ENCODE measurements at regions not wholly inside any gene's neighbourhood (a gene's known extent, or its start where the extent isn't known, plus 50 kb on each side); places are given as distances from the start of the nearest gene placed in this dataset.

DNA sequence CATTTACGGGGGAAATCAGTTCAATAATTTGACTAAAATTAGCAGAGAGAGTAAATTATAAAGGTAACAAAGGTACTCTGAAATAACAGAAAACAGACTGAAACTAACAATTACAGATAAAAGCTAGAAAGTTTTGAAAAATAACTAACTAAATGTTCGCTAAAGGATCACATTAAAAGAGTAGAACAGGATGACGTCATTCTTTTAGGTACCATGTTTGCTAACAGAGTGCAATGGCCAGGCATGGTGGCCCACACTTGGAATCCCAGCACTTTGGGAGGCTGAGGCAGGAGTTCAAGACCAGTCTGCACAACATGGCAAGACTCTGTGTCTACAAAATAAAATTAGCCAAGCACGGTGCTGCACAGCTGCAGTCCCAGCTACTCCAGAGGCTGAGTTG, 212.3 kb upstream of the CDYL start:
- H3K27ac Mint-ChIP-seq, result no peak overlapping the region
- peaks cover 0 to 6% (median 1%) of the 10 kb centered on the region in 3 donors for H3K4me1 Mint-ChIP-seq
- H3K36me3 Mint-ChIP-seq, result no peaks in the 10 kb centered on the region
- H3K9me3 Mint-ChIP-seq, result peaks cover 0 to 3% (median 2%) of the 10 kb centered on the region in 3 donors
- H3K27me3 Mint-ChIP-seq, result peaks cover 2% of the 10 kb centered on the region
- no peak overlapping the region for H3K4me3 Mint-ChIP-seq

DNA sequence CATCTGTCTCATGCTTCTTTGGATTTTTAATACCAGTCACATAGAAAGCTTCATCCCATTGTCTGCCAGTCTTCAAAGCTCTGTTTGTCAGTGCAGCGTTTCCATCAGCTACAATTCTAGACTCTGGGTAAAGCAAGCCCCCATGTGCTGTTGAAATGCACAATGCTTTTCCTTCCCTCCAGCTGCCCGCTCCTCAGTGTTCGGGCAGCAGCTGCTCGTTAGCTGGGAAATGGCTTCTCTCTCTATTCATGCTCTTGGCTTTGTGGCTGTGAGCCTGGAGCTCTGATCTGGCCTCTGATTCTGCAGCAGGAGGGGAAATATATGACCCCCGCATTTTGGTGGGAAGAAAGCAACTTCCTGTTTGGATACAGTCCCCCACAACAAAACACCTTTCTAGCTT, 213.0 kb upstream of the CDYL start:
- H3K27ac Mint-ChIP-seq, result no peak overlapping the region
- H3K4me1 Mint-ChIP-seq, result peaks cover 0 to 6% (median 1%) of the 10 kb centered on the region in 3 donors
- peaks cover 0 to 3% (median 2%) of the 10 kb centered on the region in 3 donors for H3K9me3 Mint-ChIP-seq
- H3K27me3 Mint-ChIP-seq, result peaks cover 2% of the 10 kb centered on the region
- no peaks in the 10 kb centered on the region for H3K36me3 Mint-ChIP-seq
- no peak overlapping the region for H3K4me3 Mint-ChIP-seq

DNA sequence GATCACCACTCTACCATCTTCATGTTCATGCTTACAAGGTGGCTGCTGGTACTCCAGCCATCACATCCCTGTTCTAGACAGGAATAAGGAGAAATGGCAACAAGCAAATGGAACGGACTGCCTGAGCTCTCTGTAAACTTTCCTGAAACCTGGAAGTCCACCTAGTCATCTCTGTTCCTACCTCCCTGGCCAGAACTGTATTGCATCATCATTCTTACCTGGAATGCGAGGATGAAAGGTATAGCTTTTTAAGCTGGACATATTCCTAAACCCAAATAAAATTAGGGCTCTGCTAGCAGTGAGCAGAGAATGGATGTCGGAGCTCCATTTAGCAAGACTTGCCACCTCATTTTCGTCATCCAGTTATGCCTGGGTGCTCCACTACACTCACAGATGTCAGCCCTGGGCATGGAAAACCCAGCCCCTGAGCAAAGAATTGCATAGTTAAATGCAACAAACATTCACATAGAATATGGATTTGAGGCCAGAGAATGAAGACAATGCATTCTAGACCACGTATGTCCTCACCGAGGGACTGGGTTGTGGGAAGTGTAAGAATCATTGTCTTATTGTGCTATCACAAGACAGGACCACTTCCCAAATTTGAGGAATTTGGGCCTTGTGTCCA, 214.3 kb upstream of the CDYL start:
- H3K9me3 Mint-ChIP-seq, result peaks cover 0 to 4% (median 2%) of the 10 kb centered on the region in 3 donors
- no peak overlapping the region for H3K4me3 Mint-ChIP-seq
- peaks cover 2% of the 10 kb centered on the region for H3K27me3 Mint-ChIP-seq
- peaks cover 0 to 6% (median 1%) of the 10 kb centered on the region in 3 donors for H3K4me1 Mint-ChIP-seq
- no peaks in the 10 kb centered on the region for H3K36me3 Mint-ChIP-seq
- H3K27ac Mint-ChIP-seq, result no peak overlapping the region

DNA sequence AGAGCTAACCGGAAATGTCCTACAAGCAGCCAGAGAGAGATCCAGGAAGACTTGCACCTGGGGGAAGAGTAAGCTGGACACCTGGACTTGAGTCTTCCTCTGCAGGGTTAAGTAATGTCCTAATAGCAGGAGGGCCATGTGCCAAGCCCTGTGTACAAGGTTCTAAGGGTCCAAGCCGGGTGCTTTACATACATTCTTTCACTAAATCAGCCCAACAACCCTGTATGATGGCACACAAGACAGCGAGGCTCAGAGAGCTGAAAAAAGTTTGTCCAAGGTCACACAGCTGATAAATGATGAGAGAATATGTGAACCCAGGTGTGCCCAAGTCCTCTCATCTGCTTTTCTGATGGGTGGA, 215.1 kb upstream of the CDYL start:
- peaks cover 2% of the 10 kb centered on the region for H3K27me3 Mint-ChIP-seq
- no peak overlapping the region for H3K27ac Mint-ChIP-seq
- peaks cover 0 to 4% (median 2%) of the 10 kb centered on the region in 3 donors for H3K9me3 Mint-ChIP-seq
- H3K4me3 Mint-ChIP-seq, result no peak overlapping the region
- H3K4me1 Mint-ChIP-seq, result peaks cover 0 to 6% (median 0%) of the 10 kb centered on the region in 3 donors
- no peaks in the 10 kb centered on the region for H3K36me3 Mint-ChIP-seq

DNA sequence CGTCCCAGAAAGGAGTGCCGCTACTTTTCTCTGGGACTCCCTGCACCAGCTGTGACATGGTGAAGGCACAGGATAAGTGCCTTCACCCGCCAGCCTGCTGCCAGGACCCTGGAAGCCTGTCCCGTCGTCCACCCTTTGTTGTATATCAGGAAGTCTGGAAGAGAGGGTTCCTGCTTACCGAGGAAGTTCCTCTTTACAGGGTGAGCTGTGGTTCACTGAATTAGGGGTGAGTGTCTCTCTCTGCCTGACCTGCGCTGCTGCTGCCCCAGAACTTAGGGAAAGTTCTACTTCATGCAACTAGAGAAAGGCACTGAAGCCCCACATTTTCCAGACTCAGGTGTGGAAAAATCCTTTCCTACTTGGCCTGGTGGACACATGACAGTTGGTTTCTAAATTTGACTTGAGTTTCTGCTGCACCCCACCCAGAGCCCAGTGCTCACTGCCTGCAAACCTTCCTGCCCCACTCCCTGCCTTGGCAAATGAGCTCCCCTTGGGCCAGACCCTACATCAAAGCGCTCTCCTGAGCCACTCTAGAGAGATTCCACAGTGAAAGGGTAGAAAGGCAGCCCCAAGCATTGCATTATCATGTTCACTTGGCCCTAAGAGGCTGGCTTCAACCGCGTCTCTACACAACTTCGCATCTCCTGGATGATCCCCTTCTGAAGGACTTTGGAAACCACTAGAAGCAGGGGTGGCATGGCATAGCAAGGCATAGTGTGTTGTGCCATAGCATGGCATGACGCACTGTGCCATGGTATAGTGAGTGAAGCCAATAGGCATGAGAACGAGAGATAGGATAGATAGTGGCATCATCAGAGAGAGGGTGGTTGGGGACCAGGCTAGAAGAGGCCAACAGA, 215.8 kb upstream of the CDYL start:
- peaks cover 0 to 4% (median 2%) of the 10 kb centered on the region in 3 donors for H3K9me3 Mint-ChIP-seq
- H3K4me1 Mint-ChIP-seq, result peaks cover 0 to 6% (median 0%) of the 10 kb centered on the region in 3 donors
- peaks cover 4% of the 10 kb centered on the region for H3K36me3 Mint-ChIP-seq
- peaks cover 6% of the 10 kb centered on the region for H3K27me3 Mint-ChIP-seq
- H3K27ac Mint-ChIP-seq, result no peak overlapping the region
- peak overlapping the region in 2 of 4 donors; percentile 31 to 46 for H3K4me3 Mint-ChIP-seq

DNA sequence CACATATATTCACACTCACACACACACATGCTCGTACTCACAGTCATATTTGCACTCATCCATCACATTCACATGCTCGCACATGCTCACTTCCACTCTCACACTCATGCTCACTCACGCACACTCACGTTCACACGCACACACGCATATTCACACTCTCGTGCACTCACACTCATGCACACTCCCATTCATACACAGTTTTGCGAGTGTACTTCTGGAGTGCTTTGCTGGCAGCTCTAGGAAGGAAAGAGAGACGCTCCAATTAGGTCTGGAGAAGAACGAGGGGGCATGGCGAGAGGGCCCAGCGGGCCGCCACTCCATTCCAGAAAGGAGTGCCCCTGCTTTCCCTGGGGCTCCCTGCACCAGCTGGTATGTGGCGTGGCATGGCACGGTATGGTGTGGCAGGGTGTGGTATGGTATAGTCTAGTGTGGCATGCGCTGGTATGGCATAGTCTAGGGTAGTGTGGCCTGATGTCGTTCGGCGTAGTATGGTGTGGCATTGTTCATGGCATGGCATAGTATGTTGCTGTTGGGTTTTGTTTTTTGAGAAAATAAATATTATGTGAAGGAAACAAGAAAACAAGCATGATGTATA, 216.8 kb upstream of the CDYL start:
- peak overlapping the region in 1 of 3 donors; percentile 6 for H3K27ac Mint-ChIP-seq
- peaks cover 4% of the 10 kb centered on the region for H3K36me3 Mint-ChIP-seq
- H3K9me3 Mint-ChIP-seq, result peaks cover 0 to 4% (median 2%) of the 10 kb centered on the region in 3 donors
- H3K27me3 Mint-ChIP-seq, result peaks cover 10% of the 10 kb centered on the region
- no peak overlapping the region for H3K4me3 Mint-ChIP-seq
- H3K4me1 Mint-ChIP-seq, result peaks cover 0 to 6% (median 0%) of the 10 kb centered on the region in 3 donors

DNA sequence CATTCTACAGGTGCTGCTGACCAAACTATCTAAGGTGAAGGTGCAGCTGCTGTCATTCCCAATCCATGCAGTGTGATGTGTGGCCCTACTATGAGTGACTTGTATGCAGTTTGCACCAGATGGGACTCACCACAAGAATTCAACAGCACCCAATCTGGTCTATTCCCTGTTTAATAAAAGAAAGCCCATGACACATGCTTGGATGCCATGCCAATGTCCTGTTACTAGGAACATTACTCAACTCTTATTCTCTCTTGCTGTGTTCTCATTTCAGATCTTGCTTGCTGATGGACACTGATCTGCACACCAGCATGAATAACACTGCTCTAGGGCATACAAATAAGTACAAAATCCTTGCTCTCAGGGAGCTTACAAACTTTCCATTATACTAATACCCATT, 221.6 kb upstream of the CDYL start:
- Mint-ChIP-seq H3K4me3 (no peak overlapping the region), H3K4me1 (peaks cover 0 to 3% (median 2%) of the 10 kb centered on the region in 3 donors), H3K27ac (no peak overlapping the region)

DNA sequence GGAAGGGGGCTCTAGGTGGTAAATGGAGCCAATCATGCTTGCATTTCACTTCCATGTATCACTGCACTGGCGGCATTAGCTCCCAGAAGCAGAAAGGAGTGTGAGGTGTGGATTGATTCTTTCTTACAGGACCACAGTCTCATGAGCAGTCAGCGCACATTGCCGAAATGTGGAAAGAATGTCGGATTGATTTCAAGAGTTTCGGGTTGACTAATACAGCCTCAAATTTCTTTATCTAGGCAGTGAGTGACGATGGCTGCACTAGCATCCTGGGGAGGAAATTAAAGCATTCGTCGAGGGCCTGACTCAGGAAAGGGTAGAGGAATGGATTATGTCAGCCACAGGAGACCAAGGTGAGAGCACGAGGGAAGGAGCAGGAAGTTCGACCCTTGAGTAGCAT, 222.8 kb upstream of the CDYL start:
- Mint-ChIP-seq H3K4me3 (no peak overlapping the region), H3K27ac (no peak overlapping the region), H3K36me3 (peaks cover 4% of the 10 kb centered on the region), H3K4me1 (peaks cover 0 to 3% (median 2%) of the 10 kb centered on the region in 3 donors), H3K9me3 (peaks cover 0 to 2% (median 2%) of the 10 kb centered on the region in 3 donors), H3K27me3 (peaks cover 22% of the 10 kb centered on the region)

More for the DNA sequence above, 221.6 kb upstream of the CDYL start:
- Mint-ChIP-seq H3K9me3 (peaks cover 0 to 4% (median 2%) of the 10 kb centered on the region in 3 donors), H3K36me3 (peaks cover 4% of the 10 kb centered on the region), H3K27me3 (peaks cover 22% of the 10 kb centered on the region)

DNA sequence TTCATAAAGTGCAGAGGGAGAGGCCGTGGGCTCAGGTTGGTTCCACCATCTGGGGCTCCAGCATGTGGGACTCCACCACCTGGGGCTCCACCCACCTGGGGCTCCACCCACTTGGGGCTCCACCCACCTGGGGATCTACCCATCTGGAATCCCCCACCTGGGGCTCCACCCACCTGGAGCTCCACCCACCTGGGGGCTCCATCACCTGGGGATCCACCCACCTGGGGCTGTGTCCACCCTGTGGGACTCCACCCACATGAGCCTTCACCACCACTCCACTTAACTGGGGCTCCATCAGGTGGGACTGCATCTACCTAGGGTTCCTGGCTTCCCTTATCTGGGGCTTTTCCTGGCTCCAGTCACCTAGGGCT, 226.0 kb upstream of the CDYL start:
- peaks cover 18% of the 10 kb centered on the region for H3K27me3 Mint-ChIP-seq
- H3K4me1 Mint-ChIP-seq, result peaks cover 0 to 3% (median 2%) of the 10 kb centered on the region in 3 donors
- H3K36me3 Mint-ChIP-seq, result no peaks in the 10 kb centered on the region
- H3K9me3 Mint-ChIP-seq, result peaks cover 0 to 2% (median 0%) of the 10 kb centered on the region in 3 donors
- no peak overlapping the region for H3K4me3 Mint-ChIP-seq
- H3K27ac Mint-ChIP-seq, result no peak overlapping the region

DNA sequence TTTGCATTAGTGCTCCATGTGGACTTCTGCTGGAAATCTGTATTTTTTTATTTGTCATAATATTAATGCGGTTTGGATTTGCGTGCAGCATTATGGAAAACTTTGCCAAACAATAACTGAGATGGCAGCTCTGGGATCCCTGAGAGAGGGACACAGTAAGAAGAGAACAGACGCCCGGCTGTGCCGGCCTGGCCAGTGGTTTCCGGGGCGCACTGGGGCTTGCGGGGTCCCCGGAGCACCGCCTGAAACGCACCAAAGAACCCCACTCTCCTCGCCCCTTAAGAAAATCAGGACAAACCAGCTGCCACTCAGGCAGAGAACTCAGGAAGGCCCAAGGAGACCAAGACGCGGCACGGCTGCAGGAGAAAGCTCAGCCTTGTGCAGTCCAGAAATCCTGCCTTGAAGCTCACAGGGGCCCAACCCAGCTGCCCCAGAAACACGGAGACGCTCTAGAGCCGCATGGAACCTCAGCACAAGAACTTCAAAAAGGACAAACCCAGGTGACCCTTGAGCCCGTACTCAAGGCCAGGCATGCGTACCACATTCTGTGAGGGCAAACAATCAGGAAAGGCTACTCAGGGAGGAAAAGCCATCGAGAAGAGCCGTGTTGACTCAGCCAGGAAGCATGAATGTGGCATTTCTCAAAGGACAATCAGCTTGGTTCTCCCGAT, 226.5 kb upstream of the CDYL start:
- Mint-ChIP-seq H3K9me3 (peaks cover 0 to 2% (median 0%) of the 10 kb centered on the region in 3 donors), H3K4me1 (peaks cover 0 to 3% (median 2%) of the 10 kb centered on the region in 3 donors)

DNA sequence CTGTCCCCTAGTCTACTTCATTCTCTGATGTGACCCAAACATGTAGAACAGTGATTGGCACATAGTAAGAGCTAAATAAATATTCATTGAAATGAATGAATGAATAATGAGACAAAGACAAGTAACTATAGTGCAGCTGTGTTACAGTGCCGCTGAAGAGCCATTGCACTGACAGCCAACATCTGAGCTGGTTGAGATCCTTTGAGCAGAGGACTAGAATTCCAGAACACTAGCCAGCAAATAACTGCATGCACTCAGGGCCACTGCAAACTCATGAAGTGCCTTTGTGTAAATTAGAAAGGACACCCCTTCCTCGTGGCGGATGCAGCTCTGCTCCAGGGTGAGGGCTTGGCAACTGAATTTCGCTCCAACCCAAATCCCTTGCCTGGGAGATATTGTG, 230.3 kb upstream of the CDYL start:
- no peaks in the 10 kb centered on the region for H3K36me3 Mint-ChIP-seq
- peaks cover 2 to 6% (median 2%) of the 10 kb centered on the region in 3 donors for H3K9me3 Mint-ChIP-seq
- peaks cover 0 to 1% (median 0%) of the 10 kb centered on the region in 3 donors for H3K4me1 Mint-ChIP-seq
- peaks cover under 1% of the 10 kb centered on the region for H3K27me3 Mint-ChIP-seq
- no peak overlapping the region for H3K27ac Mint-ChIP-seq
- H3K4me3 Mint-ChIP-seq, result no peak overlapping the region

More for the DNA sequence above, 226.5 kb upstream of the CDYL start:
- no peak overlapping the region for H3K27ac Mint-ChIP-seq
- no peak overlapping the region for H3K4me3 Mint-ChIP-seq
- H3K36me3 Mint-ChIP-seq, result no peaks in the 10 kb centered on the region
- peaks cover 15% of the 10 kb centered on the region for H3K27me3 Mint-ChIP-seq

DNA sequence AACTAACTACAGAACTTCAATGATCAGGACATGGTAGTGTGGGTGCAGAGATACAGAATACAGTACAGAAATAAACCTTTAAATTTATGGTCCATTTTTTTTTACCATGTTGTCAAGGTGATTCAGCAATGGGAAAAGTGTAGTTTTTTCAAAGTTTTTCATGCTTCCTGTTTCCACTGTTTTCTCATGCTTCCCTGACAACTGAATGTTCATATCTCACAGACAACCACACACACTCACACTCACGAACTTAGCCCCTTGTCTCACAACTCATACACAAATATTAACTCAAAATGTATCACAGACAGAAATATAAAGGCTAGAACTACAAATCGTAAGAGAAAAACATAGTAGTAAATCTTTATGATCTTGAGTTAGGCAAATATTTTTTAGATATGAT, 232.6 kb upstream of the CDYL start:
- peaks cover 0 to 1% (median 0%) of the 10 kb centered on the region in 3 donors for H3K4me1 Mint-ChIP-seq
- no peaks in the 10 kb centered on the region for H3K36me3 Mint-ChIP-seq
- H3K27me3 Mint-ChIP-seq, result no peaks in the 10 kb centered on the region
- peaks cover 0 to 6% (median 4%) of the 10 kb centered on the region in 3 donors for H3K9me3 Mint-ChIP-seq
- no peak overlapping the region for H3K4me3 Mint-ChIP-seq
- no peak overlapping the region for H3K27ac Mint-ChIP-seq

DNA sequence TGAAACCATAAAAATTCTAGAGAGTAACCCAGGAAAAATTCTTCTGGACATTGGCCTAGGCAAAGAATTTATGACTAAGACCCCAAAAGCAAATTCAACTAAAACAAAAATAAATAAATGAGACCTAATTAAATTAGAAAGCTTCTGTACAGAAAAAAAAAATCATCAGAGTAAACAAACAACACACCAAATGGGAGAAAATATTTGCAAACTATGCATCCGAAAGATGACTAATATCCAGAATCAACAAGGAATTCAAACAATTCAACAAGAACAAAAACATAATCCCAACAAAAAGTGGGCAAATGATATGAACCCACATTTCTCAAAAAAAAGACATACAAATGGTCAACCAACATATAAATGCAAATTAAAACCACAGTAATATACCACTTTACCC, 242.6 kb upstream of the CDYL start:
- Mint-ChIP-seq H3K9me3 (peaks cover 7 to 33% (median 21%) of the 10 kb centered on the region in 3 donors), H3K4me1 (peaks cover 0 to 1% (median 0%) of the 10 kb centered on the region in 3 donors), H3K4me3 (no peak overlapping the region)

DNA sequence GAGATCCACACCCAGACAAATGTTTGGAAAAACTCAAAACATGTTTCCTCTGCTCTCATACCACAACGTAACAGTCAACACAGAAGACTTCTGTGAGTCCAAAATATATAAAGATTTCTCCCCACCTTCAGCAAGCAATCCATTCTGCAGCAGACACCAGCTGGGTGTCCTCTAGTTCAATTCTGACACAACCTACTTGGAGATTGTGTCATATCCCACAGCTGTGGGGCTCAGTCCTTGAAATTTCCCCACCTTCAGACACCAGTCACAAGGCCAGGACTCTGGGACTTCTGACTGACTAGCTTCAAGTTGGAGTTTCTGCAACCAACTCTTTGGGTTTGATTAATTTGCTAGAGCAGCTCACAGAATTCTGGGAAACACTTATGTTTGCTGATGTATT, 244.8 kb upstream of the CDYL start:
- H3K4me3 Mint-ChIP-seq, result no peak overlapping the region
- peaks cover 7 to 30% (median 26%) of the 10 kb centered on the region in 3 donors for H3K9me3 Mint-ChIP-seq
- peak overlapping the region in 1 of 3 donors; percentile 63 for H3K27ac Mint-ChIP-seq
- no peaks in the 10 kb centered on the region for H3K36me3 Mint-ChIP-seq
- H3K4me1 Mint-ChIP-seq, result peaks cover 0 to 1% (median 0%) of the 10 kb centered on the region in 3 donors
- peaks cover 12% of the 10 kb centered on the region for H3K27me3 Mint-ChIP-seq

More for the DNA sequence above, 242.6 kb upstream of the CDYL start:
- H3K36me3 Mint-ChIP-seq, result no peaks in the 10 kb centered on the region
- H3K27me3 Mint-ChIP-seq, result peaks cover 12% of the 10 kb centered on the region
- H3K27ac Mint-ChIP-seq, result no peak overlapping the region
